ENCODE measurements at regions not wholly inside any gene's neighbourhood (a gene's known extent, or its start where the extent isn't known, plus 50 kb on each side); places are given as distances from the start of the nearest gene placed in this dataset.
A peak's percentile ranks its signal among the peaks of the same experiment; 100 is the strongest.
"Not testable (repeated sequence)": the region's sequence is repeated elsewhere in the genome, so short reads cannot be mapped to it uniquely, and the experiment has no call there.

DNA sequence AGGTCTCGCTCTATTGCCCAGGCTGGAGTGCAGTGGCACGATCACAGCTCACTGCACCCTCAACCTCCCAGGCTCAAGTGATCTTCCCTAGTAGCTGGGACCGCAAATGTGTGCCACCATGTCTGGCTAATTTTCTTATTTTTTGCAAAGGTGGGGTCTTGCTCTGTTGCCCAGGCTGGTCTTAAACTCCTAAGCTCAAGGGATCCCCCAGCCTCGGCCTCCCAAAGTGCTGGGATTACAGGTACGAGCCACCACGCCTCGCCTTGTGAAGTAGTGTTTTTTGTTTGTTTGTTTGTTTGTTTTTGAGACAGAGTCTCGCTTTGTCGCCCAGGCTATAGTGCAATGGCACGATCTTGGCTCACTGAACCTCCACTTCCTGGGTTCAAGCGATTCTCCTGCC, 125.5 kb downstream of the HAUS1 start:
- DNase-seq: not testable (repeated sequence)

DNA sequence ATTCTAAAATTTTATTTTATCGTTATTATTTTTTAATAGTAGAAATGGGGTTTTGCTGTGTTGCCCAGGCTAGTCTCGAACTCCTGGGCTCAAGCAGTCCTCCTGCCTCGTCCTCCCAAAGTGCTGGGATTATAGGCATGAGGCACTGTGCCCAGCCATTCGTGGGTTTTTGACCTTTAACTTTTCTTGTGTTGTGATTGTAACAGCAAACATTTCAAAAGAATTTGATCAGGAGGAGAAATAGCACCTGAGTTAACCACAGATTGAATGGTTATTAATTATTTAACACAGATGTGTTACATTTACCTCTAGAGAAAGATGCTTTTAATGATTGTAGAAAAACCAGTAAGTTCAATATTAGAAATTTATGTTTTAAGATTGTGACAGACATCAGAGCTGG, 132.0 kb downstream of the HAUS1 start:
- no peak for DNase-seq

DNA sequence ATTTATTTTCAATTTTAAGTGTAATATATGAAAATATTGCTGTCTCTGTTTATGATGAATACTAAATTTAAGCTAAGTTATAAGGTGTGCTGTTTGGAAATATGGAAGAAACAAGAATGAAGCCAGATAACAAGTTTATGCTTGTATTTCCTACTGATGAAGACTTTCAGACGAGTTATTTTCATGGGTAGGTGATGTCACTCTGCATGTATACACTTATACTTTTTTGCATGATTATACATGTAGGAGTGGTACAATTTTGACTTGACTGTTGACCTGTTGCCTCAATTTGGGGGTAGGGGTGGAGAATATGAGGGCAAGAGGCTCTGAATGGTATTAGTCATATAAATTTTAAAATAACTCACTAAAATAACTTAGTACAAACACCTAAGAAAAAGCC, 133.7 kb downstream of the HAUS1 start:
- DNase-seq: no peak

DNA sequence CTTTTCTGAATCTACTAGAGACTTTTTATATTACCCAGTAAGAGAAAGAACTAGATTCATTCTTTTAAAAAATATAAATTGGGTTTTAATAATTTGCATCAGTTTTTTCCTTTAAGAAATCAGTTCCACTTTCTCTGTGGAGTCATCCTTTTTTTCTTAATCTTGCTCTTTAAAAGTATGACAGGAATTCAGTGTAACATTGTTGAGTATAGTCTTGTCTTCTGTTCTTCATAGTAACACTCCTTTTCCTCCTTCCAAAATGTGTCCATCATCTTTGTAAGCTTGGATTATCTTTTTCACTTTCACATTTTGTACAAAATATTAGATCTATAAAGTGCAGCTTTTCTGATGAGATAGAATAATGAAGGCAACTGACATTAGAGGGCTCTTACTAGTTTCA, 135.4 kb downstream of the HAUS1 start:
- no peak for DNase-seq

DNA sequence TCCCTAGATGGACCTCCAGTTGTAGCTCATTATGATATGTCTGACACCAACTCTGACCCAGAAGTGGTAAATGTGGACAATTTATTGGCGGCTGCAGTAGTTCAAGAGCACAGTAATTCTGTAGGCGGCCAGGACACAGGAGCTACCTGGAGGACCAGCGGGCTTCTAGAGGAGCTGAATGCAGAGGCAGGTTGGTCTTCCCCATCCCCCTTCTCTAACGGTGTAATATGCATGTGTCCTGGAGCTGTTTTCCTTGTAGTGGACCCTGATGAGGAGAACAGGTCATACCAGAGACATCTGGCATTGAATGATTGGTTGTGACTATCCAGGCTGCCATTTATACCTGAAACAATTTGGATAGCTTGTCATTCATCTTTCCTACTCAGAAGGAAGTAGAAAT, 135.8 kb downstream of the HAUS1 start:
- no peak for DNase-seq

DNA sequence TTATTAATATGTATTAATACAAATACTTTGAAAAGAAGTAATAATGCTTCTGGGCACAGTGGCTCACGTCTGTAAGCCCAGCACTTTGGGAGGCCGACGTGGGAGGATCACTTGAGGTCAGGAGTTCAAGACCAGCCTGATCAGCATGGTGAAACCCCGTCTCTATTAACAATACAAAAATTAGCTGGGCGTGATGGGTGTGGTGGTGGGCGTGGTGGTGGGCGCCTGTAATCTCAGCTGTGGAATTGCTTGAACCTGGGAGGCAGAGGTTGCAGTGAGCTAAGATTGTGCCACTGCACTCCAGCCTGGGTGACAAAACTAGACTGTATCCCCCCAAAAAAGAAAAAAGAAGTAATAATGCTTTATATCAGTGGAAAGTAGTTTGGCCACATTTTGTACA, 137.2 kb downstream of the HAUS1 start:
- not testable (repeated sequence) for DNase-seq

DNA sequence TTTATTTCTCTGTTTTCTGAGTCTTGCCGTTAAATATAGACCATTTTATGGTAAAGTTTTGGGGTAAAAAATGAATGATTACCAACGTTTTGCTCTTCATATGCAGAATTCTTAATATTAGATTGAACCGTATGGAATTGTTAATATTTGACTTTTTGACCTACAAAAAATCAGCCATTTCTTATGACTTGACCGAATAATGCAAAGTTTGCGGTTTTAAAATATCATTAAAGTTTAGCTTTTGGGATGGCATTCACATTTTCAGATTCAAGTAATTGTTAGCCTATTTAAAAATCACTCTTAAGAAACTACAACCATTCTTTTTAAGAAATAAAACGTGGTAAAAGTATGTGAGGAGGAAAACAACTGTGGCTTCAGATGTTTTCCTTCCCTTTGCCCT, 138.0 kb downstream of the HAUS1 start:
- no peak for DNase-seq

DNA sequence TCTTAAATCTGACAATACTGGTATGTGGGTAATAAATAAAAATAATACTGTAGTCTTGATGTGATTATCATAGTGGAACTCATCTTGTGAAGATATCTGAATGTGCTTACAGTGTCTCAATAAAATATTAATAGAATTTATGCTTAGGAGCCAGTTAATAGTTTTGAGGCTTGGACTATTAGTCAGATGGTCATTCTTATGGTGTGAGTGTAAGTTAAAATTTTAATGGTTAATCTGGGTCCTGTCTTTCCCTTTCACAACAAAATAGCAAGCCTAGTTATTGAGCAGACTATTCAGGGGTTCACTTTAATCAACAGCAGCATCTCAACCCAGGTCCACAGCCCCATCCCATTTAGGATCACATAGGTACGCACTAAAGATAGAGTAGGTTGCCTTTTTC, 138.9 kb downstream of the HAUS1 start:
- DNase-seq: no peak

DNA sequence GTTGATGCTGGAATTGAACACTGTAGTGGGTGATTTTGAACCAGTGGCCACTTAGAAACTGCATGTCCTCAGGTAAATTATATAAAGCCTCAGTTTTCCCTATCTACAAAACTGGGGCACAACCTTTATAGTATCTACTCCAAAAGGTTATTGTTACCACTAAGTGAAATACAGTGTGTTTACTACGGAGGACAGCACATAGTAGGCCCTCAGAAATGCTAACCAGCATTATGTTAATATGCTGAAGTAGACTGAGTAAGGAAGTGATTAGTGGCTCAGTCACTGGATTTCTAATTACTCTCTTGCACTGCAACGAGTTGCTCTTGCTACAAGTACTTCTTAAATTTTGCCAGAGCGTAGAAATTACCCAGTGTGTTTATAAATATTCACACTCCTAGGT, 139.5 kb downstream of the HAUS1 start:
- no peak for DNase-seq

DNA sequence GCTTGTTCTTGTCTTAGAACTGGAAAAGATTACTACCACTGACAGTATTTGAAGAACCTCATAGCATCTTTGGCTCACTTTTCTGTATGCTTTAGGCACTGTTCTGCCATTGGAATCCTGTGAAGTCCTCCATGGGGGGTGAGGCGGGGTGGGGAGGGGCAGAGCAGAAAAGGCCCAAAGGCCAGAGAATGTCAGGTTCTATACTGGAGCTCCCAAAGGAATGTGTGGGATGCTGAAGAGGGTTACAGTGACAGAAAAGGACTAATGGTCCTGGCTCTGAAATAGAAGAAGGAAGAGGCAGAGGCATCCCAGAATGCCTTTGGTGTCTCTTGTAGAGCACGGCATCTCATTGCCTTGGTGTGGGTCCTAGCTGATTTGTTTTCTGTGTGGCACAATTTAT, 141.9 kb downstream of the HAUS1 start:
- DNase-seq: no peak

DNA sequence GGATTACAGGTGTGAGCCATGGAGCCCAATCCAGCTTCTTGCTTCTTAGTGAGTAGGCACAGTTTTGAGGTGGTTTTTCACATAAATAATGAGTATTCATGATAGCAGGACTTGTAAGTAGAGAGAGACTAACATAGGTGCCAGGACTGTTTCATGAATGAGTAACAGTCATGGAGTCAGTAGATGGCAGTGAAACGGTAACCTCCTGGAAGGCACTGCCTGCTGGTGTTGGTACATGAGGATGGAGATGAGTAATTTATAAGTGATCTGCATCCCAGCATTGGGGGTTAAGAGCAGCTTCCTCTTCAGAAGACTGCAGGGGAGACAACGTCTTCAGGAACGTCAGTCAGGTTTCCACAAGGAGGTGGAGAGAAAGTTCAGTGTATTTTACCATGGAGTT, 143.8 kb downstream of the HAUS1 start:
- no peak for DNase-seq

DNA sequence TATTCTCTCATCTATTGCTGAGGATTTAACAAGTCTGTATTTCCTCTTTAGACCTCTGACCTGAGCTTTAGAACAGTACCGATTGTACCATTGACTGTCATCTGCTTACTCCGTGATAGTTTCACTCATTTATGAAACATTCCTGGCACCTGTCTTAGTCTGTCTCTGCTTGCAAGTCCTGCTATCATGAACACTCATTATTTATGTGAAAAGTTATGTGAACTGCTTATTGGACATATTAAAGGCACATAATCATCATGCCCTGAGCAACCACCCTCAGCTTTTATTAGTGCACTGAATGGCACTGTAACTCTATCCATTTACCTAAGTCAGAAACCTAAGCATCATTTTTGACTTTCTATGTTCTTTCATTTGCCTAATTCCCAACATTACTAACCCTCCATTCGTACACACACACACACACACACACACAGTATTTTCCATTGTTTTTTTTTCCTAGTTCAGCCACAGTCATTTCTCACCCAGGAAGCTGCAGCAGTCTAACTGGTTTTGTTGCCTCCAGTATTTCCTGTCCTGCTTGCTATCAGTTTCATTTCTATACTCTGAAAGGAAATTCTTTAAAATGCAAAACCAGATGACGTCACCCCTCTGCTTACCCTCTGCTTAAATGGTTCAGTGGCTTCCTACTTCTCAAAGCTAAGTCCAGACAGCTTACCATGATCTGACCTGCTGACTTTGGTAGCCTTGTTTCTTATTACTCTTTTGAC, 146.1 kb downstream of the HAUS1 start:
- peak; percentile 61 to 82 for DNase-seq

DNA sequence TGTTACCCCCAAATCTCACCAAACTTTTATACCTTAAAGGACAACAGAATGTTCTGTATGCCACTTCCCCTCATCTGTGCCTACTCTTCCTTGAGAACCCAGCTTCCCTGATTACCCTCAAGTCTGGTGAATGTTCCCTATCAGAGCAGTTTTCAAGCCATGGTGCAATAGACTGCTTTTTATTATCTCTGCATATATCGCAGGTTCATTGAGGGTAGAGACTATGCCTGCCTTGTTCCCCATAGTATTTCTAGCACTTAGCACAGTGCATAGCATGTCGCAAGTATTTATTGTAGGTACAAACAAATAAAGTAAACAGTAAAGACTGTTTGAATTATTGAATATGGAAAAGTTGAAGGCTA, 146.6 kb downstream of the HAUS1 start:
- no peak for DNase-seq

DNA sequence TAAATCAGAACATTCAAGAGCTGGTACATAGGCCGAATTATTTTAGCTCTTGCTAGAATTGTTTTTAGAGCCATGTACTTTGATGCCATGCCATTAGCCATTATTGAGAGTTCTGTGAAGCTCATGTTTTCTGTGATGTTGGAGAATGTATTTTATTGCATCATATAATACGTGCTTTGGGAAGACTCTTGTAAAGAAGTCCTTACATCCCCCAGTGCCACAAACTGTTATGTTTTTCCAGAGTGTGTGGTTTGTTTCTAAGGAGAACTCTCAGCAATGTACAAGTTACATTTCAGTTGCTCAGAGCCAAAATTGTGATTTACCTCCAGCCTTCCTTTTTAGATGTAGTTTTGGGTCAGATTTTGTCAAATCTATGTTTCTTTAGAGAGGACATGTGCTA, 148.6 kb downstream of the HAUS1 start:
- no peak for DNase-seq

DNA sequence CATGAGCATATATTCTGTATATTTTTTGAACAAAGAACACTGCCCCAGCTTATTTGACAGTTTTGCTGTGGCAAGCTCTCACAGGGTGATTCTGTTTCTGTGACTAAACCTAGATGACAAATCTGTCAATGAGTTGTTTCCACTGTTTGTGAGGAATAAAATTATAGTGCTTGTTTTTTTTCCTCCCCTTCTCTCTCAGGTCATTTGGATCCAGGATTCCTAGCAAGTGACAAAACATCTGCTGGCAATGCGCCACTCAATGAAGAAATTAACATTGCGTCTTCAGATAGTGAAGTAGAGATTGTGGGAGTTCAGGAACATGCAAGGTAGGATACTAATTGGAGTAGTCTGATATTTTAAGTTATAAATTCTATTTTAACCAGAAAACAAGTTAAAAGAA, 149.3 kb downstream of the HAUS1 start:
- no peak for DNase-seq

DNA sequence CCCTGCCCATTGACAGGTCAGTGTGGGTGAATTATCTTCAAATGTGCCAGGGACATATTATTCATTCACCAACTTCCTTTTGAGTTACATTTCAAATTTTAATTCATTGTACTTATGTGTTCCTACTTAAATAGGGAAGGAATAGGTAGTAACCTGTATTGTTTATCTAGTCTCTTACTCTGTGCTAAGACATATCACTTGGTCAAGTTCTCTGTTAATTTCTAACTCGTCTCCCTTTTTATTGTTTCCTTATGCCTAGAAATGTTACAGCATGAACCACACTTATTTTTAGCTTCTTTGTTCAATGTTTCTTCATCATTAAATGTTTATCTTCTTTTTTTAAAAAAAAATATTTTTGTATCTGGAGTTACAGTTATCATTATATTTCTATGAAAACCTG, 151.9 kb downstream of the HAUS1 start:
- DNase-seq: no peak

DNA sequence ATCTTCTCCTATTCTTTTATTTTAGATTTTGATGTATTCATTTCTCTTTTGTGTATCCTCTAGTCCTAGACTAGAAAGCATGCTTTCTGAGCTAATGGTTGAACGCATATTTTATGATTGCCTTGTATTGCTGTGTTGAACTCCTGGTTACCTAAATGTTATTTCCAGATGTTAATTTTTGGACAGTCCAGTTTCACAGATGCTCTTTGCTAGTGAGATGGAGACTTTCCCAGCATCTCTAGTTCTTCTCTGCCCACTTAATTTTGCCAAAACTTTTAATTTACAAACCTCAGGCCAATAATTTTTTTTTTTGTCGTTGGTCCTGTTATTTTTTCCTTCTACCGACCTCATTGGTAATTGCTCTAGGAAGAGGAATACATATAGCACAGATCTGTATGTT, 153.2 kb downstream of the HAUS1 start:
- DNase-seq: no peak

DNA sequence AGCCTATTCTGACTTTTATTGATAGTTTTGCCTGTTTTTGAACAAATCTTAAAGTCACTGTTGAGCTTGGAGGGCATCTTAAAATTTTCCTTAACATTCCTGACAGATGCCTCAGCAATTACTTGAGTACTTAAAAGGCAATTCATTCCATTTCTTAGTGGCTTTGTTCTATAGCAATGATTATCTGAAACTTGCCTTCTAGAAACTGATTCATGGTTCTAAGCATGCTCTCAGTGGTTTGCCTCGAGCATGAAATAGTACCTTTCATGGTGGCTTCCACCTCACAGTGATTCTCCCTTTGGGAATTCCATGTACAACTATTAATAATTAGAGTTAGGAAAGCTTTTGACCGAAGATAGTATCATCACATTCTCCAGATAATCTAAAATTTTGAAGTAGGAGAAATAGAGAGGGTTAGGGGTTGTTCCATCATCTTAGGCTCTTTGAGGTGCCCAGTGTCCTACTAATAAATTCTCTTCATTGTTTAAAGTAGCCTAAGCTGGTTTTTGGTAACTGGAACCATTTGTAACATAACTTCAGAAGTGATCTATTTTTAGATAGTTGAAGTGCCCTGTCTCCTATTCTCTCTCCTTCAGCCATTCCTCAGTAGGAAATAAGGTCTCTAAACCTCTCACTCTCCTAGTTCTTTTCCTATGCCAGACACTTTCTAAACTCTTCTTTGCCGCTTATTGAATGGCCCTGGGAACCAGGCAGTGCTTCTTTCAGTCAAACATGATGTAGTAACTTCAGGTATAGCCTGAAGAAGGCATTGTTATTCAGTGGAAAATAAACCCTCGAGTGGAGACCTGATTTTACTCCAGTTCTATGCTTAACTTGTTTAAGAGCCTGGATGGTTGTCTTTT, 156.1 kb downstream of the HAUS1 start:
- DNase-seq: no peak

DNA sequence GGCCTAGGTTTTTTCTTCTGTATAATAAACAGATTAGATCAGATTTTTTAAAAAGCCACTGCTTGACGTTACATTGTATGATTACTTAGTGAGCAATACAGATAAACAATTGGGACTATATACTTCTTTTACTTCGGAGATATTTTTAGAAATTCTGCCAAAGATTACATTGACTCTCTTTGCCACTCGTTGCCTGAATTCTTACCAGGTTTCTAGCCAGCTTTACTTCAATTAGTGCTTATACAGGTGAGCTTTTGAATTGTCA, 156.6 kb downstream of the HAUS1 start:
- no peak for DNase-seq

DNA sequence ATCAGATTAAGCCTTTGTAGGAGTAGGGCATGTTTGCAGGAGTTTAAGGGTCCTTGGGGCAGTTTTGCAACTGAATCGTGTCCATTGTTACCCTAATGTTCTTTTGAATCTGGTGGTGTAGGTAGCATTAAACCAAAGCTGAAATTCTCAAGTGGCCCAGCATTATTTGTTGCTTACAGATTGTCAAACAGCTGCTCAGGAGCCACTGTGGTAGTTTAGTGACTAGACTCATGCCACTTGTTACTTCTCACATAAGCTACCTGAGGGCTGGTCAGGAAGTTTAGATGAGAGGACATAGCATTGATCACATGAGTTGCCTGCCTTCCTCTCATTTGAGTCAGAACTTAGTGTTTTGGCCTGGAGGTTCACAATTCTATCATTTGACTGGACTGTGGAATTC, 157.6 kb downstream of the HAUS1 start:
- DNase-seq: no peak

DNA sequence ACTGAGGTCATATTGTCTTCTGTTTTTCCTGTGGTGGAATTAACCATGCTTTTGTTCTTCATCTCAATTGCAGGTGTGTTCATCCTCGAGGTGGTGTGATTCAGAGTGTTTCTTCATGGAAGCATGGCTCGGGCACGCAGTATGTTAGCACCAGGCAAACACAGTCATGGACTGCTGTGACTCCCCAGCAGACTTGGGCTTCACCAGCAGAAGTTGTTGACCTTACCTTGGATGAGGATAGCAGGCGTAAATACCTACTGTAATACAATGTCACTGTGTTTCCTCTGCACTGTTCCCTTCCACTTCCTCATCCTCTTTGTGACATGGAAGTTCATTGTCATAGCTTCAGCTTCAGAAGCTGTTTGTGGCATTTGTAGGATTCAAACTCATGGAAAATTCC, 158.7 kb downstream of the HAUS1 start:
- DNase-seq: no peak

DNA sequence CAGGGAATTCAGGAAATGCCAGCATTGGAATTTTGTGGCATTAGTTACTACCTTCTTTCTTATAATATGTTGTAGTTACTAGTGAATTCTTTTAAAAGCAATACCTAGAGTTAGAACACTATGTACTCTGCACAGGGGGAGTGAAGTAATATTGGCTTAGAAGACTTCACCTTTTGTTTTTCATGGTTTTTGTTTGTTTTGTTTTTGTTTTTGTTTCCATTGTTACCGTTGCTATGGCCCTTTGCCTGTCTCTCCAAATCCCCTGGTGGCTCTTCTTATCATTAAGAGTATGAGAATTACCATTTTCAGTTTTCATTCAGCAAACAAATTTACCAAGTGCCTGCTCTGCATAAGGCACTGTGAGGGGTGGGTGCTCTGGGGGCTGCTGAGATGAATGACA, 160.1 kb downstream of the HAUS1 start:
- DNase-seq: peak in 1 of 2 donors; percentile 45

DNA sequence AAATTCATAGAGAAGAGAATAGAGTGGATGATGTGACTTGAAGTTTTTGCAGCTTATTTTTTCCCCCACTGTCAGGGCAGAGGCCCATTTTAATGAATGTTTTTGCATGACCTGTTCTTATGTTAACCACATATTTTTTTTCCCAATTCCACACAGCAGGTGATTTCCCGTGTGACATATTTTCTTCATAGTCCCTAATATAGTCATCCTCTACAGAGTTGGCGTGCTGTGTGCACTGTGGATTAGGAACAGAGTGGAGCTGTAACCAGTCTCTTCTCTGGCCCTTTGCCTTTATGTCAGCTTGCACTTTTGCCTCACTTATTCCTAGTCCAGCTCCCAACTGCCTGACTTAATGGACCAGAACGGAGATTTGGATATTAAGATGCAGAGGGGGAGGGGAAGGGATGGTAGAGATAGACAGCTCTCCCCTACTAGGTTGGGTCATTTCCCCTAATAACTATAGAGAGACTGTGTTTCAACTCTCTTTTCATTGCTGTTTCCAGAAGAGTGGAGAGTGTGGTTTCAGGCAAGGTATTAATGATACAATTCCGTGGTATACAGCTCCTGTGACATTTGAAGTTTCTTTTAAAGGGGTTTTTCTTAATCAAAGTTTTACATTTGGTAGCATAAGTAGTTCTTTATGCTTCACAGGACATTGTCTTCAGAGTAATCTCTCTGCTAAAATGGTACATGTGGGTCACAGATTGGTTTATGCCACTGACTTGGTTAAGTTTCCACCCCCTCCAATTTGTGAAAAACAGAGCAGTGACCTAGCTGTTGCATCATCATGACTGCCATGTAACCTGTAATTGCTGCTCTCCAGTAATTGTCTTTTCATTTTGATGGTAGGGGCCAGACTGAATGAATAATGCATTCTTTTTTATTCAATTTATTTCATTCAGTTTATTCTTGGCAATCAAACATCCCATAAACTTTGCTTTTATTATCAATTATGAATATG, 161.3 kb downstream of the HAUS1 start:
- DNase-seq: no peak

DNA sequence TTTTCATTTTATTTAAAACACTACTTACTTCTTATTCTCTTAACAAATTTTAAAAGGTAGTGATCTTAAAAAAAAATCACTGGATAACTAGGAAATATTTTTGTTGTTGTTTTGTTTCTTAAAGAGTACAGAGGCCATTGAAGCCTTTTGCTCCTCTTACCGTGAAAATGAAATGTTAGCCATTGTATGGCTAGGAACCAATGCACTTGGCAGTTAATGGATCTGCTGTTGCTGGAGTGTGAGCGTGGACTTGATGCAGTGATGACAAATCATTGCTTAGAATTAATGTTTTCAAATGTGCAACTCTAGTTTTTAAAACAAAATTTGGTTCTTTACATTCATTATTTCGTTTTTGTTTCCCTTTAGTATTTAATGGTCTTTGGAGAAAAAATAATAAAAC, 162.3 kb downstream of the HAUS1 start:
- DNase-seq: no peak
